Medulla oblongata (tissue), 1 donor: ENCODE measurements at regions not wholly inside any gene's neighbourhood (a gene's known extent, or its start where the extent isn't known, plus 50 kb on each side); places are given as distances from the start of the nearest gene placed in this dataset.
"Not testable (repeated sequence)": the region's sequence is repeated elsewhere in the genome, so short reads cannot be mapped to it uniquely, and the experiment has no call there.

Experiments
- DNase-seq: peaks from one replicate; pipeline ENCODE4 v3.0.0-alpha.2; 2015; ENCODE audit errors: extremely low spot score

DNA sequence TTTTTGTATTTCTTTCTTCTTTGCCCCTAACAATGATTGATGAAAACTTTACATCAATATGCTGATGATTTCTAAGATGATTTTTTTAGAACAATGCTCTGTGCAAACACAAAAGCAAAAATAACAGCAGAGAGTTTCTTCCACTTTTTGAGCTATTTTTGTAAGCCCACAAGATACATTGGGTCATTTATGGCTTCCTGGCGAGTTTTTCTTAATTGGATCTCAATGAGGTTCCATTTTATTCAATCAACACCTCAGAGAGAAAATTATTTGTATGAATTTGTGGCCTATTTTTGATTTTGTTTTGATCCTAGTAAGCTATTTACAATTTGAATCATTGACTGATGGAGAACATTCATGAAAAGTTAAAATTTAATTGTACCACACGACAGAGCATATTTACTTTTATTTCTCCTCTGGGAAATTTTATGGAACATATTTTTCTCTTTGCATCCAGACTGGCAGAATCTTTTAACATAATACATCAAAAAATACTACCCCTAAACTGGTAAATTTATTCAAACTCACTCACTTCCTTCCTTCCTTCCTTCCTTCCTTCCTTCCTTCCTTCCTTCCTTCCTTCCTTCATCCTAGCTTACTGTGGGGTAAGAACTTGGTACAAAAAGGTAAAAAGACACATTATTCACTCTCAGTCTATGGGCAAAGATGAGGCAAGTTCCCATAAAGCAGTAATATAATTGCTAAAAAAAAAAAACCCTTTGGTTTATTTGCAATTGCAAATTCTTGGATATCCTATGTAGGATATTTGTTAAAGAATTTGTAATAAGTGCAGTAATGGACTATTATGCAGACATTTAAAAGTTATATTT is 710.4 kb downstream of the SLC4A3 start:
- DNase-seq, result no peak

DNA sequence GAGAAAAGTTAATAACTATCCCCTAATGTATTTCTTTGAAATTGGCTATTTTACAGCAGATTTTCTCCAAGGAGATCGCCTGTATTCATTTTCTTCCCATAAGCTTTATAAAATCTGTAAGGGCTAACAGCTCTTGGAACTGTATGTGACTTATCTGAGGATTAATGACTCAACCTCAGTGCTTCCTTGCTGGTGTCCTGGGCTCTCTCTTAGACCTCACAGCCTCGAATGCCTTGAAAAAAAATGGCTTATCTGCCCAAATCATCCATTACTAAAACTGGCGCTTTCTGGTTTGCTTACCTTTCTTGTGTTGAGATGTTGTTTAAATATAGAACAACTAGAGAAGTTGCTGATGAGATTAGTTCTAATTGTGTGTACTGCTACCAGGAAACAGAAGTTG is 713.6 kb downstream of the SLC4A3 start:
- DNase-seq, result no peak

DNA sequence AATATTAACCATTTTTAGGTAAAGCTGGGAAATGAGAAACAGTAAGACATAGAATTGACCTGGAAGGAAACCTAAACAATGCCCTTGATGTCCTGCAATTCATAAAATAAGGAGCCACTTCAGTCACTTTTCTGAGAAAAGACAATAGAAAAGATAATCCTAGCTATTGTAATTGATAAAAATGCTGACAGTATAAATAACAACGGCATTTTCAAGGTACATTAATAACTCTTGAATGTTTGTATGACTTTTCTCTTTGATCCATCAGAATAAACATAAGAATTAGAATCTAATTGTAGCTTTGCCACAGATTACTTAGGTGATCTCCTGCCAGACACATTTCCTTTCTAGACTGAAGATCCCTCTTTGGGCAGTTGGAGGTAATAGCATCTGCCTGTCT is 719.5 kb downstream of the SLC4A3 start:
- DNase-seq, result no peak

DNA sequence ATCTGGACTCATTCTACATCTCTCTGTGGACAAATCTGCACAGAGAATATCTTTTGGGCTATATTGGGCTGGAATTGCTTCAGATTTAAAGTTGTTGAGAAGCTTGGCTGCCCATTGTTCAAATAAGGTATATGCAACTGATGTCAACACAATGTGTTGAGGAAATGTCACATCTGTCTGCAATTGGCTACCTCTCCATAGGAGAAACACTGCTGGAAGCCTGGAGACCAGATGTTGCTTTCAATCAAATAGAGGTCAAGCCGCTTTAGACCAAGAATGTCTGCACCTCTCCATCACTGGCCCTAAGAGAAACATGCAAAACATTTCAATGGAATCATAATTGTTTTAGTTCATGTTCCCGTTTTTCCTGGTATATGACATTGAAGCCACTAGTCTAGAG is 720.2 kb downstream of the SLC4A3 start:
- no peak for DNase-seq

DNA sequence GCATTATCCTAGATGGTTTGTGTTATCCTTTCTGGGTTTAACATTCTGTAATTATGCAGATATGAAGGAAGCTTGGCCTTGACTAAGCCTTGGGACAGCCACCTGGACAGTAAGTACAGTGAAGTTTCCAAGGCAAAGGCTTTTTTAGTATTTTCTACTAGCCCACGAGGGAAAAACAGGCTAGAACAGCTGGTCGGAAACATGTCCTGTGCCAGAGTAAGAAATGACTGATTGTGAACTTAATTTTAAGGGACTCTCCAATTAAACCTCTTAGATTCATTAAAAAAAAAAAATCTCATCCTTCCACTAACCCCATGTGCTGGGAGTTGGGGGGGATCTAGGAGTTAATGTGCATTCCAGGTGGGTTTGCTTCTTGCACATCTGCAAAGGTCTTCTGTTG is 720.8 kb downstream of the SLC4A3 start:
- no peak for DNase-seq

DNA sequence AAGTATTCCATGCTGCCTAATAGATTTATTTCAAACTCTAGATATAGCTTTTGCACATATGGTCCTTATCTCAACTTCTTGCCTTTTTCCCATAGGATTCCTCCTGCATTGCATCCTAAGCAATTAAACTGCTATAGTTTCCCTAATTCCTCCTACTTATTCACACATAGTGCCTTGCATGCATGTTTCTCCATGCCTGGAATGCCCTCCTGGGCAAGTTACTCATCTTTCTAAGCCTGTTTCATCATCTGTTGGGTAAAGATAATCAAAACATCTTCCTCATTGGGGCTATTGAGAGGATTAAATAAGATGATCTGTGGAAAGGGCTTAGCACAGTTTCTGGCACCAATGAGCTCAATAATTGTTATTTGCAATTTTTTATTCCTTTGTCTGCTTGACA is 726.5 kb downstream of the SLC4A3 start:
- no peak for DNase-seq

DNA sequence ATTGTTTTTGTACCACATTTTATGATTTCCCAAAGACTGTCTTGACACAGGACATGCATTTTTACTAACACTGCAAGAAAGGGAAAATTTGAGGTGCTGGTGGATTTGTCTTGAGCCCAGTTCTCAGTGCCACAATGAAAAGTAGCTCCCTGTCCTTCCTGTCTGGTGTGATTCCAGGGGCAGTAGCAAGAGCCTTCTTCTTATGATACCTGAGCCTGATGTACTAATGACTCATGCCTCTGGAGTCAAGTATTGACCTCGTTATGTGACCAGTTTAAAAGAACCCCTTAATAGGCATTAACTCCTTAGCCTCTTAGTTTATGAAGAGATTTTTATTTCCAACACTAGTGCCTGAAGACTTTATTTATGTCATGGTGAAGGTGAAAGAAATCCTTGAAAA is 728.6 kb downstream of the SLC4A3 start:
- DNase-seq, result no peak

DNA sequence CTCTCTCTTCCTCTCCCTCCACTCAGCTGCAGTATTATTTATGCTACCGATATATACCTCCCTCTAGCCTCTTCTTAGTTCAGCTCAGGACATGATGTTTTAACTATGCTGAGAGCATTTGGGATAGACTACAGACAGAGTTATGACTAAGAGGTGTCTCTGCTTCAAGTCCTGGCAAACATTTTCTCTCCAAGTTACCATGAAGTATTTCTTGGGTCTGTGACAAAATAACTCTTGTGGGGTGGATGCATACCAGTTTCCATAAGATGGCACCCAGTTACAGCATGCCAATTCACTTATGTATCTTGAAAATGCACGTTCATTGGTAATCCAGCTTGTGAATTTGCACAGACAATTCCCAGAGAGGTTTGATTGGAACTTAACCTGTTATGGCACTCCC is 737.6 kb downstream of the SLC4A3 start:
- no peak for DNase-seq

DNA sequence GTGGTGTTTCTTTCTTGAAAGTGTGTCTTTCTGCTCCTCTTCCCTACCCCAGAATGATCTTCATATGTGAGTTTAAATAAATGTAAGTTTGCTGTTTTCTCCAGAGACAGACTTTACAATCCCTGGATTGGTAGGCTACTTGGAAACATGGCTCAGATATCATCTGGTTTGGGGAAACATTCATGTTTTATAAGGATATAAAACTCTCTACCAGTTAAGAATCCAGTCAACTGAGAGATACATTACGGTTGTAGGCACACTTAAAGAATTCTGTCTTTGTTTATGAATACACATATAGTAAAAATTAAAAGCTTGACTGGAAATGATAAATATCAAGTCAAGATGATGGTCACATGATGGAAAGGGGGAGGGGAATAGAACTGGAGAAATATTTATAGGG is 739.3 kb downstream of the SLC4A3 start:
- no peak for DNase-seq

DNA sequence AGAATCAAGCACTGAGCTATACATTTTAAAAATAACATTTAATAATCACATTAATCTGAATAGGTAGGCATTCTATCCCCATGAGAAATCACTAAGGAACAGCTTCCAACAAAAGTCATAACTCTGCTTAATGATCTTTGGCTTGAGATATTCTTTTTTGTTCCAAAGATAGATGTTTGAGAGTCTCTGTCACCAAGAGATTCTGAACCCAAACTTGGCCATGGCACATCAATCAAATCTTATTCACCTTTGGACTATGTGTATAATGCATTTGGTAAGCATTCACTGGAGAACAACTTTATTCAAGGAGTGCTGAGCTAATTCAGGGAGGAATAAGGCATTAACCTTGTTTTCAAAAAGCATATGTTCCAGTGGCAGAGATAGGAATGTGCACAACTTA is 743.3 kb downstream of the SLC4A3 start:
- DNase-seq, result no peak

DNA sequence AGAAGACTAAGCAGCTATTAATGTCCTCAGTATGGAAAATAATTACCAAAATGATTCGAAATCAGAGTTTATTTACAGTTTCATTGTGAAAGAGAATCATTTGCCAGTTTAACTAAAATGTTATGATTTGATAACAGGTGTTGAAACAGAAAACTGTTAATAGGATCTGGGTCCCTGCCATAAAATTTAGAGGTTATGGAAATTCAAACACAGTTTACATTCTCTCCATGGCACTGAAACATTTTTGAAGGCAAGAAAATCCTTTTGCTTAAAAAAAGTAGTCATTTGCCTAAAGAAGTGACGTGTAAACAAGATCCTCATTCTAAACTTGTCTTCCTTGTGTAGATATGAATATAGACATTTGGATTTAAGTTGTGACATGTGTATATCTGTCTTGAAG is 743.8 kb downstream of the SLC4A3 start:
- DNase-seq, result no peak

DNA sequence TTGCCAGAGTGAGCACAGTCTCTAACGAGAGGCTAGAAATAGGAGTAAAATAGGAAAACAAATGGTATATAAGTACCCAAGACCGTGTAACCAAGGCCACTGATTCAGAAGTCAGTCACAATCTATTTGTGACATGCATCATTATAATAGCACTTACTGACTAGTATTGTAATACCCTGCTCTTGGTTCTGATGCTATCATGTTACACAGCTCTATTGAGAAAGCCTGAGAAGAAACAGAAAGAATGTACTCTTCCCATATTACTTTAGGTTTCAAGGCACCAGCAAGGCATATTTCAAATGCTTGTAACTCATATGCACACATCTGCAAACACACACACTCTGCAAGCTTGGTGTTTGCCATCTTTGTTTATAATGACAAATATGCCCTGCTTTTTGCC is 746.4 kb downstream of the SLC4A3 start:
- DNase-seq, result no peak

DNA sequence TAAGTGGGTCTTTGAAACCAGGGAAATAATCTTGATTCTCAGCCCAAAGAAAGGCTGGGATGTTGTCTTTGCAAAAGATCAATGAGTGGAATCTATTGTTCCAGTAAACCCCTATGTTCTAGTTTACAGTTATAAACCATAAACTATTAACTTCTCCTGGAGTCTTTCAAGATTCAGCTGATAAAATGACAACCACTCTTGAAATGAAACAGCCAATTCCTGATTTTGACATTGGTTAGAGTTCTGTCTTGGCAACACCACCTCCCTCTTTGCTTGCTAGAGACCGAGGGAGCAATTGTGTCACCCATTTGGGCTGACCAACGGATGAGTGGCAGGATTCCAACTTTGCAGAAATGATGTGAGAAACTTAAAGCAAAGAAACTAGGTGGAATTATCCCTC is 746.9 kb downstream of the SLC4A3 start:
- no peak for DNase-seq

DNA sequence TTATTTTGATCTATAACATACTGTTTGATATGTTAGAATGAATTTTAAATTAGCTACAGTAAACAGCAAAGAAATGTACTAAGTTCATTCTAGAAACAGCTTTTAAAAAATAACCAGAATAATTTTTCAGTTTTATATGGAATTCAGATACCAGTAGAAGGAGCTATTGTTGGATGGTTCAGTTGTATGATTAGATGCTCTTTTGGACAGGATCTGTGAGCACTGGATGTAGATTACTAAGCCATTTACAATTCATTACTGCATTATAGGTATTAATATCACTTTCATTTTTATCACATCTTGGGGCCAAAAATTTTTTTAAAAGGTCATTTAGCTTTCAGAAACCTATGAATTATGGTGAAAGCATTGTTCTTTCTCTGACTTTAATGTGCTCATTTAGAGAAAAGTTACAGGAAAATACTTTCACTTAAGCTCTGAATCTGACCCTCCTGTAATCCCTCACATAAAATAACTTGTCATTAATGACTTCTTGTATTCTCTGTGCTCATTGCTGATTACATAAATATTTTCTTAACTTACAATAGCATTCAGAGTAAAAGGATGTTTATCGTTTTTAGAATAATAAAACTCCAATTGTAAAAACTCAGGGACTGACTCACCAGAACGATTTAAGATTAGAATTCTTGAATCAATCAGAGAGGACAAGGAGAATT is 750.2 kb downstream of the SLC4A3 start:
- DNase-seq, result no peak

DNA sequence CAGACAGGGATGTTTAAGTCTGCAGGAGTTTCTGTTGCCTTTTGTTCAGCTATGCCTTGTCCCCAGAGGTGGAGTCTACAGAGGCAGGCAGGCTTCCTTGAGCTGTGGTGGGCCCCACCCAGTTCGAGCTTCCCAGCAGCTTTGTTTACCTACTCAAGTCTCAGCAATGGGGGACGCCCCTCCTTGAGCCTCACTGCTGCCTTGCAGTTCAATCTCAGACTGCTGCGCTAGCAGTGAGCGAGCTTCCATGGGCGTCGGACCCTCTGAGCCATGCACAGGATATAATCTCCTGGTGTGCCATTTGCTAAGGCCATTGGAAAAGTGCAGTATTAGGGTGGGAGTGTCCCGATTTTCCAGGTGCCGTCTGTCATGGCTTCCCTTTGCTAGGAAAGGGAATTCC is 760.3 kb downstream of the SLC4A3 start:
- not testable (repeated sequence) for DNase-seq

DNA sequence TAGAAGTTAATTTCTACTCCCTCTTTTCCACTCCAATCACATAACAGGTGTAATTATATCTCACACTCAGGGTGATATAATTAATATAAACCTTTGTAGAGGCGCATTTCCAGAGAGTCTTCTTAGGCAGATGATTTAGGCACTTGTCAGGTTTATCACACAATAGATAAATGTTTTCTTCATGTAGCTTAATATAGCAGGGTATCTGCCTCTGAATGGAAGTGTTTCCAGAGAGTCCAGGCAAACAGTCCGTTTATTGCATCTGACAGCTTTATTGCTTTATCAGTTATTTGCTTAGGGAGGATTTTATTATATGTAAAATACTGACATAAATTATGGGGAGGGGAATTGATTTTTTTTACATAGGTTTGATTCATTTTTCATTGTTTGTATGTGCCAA is 766.3 kb downstream of the SLC4A3 start:
- no peak for DNase-seq

DNA sequence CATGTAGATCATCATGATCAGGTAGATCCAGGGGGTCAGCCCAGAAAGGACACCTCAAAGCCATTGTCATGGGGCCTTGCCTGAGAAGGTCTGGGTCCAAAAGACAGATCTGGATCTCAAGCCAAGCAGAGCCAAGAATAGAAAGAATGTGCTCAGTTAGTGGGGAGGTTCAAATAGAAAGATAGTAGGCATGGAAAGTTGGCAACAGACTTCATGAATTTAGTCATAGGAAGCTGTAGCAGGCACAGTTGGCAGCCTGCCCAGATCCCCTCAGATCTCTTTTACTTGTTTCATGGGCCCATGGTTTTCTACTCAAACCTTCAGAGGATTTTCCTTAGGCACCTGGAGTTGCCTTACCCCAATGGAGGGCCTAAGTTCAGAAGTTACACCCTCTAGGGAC is 767.0 kb downstream of the SLC4A3 start:
- DNase-seq, result no peak

DNA sequence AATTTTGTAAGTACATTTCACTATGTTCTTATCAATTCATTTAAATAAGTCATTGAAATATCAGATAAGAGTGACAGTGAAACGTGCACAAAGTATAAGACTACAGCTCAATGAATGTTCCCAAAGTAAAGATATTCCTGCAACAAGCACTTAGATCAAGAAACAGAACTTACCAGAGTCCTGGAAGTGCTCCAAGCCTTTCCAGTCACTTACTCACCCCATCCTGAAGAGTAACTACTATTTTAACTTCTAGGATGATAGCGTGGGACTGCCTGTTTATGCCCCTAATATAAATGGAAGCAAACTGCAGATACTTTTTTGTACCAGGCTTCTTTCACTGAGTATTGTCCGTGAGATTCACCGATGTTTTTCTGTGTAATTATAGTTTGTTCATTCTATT is 768.9 kb downstream of the SLC4A3 start:
- DNase-seq, result no peak

DNA sequence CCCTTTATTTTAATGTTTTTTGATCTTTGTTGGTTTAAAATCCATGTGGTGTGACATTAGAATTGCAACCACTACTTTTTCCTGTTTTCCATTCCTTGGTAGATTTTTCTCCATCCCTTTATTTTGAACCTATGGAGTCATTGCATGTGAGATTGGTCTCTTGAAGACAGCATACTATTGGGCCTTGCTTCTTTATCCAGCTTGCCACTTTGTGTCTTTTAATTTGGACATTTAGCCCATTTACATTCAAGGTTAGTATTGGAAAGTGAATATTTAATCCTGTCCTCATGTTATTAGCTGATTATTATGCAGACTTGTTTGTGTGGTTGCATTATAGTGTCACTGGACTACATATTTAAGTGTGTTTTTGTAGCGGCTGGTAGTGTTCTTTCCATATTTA is 782.9 kb downstream of the SLC4A3 start:
- DNase-seq, result no peak

DNA sequence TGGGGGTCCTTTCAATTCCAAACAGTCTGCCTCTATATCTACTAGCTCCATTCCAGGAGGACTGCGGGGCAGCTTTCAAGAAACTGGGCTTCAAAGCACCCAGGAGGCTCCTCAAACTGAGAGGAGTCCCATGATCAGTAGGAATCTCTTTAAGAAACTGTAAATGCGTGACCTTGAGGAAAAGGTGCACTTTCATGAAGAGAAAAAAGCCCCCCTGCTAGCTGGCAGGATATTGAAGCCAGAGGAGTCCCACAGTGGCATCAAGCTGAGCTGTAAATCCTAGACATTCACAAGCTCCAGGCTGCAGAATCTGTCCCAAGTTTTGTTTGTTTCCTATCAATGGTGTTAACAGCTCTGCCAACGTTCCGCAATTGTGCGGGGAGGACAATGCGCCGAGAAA is 790.1 kb downstream of the SLC4A3 start:
- no peak for DNase-seq

DNA sequence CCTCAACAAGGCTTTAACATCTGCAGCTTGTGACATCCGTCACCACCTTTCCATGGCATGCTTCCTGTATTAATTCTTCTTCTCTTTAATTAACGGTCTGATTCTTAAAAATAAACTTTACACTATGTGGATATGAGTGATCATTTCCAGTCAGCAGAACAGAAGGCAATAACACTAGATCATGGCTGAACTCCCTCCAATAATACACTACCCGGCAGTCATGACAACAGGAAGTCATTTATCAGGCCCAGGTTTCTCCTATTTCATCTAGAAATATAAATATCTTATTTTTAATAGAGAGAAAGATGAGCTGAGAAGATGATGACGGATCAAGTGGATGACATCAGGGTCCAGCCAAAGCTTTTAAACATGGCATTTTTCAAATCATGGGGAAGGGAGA is 792.2 kb downstream of the SLC4A3 start:
- no peak for DNase-seq

DNA sequence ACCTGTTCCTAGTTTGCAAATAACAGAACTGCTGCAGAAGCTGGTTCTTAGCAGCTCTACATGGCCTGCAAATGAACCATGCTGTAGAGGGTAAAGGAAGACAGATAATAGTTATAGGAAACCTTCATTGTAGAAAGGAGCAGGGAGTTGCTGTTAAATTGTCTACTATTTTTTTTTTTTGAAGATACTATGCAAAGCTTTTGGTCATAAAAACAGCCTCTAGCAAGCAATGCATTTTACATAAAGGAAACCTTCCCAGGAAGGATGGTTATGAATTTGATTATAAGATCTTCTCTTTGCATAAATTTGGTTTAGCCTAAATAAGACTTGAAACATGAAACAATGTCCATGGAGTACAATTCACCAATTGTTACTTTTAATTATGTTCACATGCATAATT is 793.4 kb downstream of the SLC4A3 start:
- no peak for DNase-seq

DNA sequence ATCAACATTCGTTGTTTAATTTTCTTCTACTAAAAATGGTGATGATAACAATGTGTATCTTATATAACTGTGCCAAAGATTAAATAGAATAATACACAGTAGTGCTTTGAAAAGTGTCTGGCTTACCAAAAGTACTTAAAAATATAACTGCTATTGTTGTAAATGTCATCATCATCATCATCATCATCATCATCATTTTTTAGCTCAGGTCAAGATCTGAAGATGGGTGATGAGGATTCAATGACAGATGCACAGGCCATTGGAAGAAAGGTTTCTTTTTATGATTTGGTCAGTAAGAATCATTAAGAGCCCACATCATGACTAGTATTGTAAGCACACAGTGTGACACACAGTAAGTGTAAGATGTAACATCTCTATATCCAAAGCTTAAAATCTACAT is 795.2 kb downstream of the SLC4A3 start:
- DNase-seq, result no peak

DNA sequence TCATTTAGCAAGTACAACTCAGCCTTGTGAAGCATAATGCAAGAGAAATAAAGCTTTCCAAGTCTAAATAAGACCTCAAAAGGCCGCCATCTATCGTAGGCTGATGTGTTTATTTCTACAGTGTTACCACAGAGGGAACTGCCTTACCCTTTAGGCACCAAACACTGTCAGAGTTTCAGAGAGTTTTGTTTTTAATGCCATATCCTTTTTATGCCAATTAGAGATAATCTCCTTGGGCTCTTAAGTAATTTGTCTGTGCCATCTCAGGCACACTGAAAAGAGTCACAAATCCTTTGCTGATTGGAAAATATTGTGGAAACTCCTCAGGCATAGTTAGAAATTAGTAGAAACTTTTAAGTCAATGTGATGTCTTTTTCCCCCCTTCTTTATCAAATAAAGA is 797.1 kb downstream of the SLC4A3 start:
- DNase-seq, result no peak
